ENCODE measurements at regions not wholly inside any gene's neighbourhood (a gene's known extent, or its start where the extent isn't known, plus 50 kb on each side); places are given as distances from the start of the nearest gene placed in this dataset.

DNA sequence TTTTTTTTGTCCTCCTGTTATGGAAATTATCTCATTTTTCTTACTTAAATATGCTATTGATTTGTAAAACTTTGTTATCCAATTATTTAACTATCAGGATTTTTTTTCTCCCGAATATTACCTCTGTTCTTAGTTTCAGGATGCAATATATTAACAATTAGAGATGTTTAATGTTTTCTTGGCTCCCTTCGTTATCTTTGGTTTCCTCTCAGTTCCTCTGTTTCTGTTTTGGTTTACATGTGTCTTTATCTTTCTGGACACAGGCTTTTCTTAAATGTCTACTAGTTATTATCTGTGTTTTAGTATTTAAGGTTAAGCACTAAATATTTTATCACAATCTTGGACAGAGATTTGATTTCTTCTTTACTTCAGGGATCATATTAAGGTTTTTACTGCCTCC lies 462.2 kb upstream of the SLC10A2 start:
- TF ChIP-seq EZH2phosphoT487 (IDR thresholded peaks at IDR 0.05; ENCODE audit: low read depth, severe bottlenecking, unreplicated experiment) (no peak), CTCF (IDR thresholded peaks at IDR 0.05; ENCODE audit: poor library complexity) (no peak), EZH2 (IDR thresholded peaks at IDR 0.05; ENCODE audit: borderline replicate concordance) (no peak)

All from hepatocyte (in vitro differentiated cells).